Neutrophil (primary cell): ENCODE measurements at regions not wholly inside any gene's neighbourhood (a gene's known extent, or its start where the extent isn't known, plus 50 kb on each side); places are given as distances from the start of the nearest gene placed in this dataset.
"Not testable (repeated sequence)": the region's sequence is repeated elsewhere in the genome, so short reads cannot be mapped to it uniquely, and the experiment has no call there.

Experiments
- H3K27ac ChIP-seq: fragments of 200-600 bp; sonication (generic); 2 replicates; pipeline ENCODE4 v1.5.1; 2016; ENCODE audit warnings: mild to moderate bottlenecking, moderate library complexity
- H3K27me3 ChIP-seq: fragments of 200-600 bp; sonication (generic); 2 replicates; pipeline ENCODE4 v1.6.0; 2016; ENCODE audit warnings: mild to moderate bottlenecking
- H3K36me3 ChIP-seq: fragments of 200-600 bp; sonication (generic); 2 replicates; pipeline ENCODE4 v1.5.1; 2017
- H3K4me1 ChIP-seq, 2 experiments: fragments of 200-600 bp in 1 of 2; sonication (generic) in 1 of 2; 1 replicate in 1 of 2; 2 replicates in 1 of 2; pipeline versions ENCODE4 v1.5.1 to v1.6.1; 2013 to 2016; ENCODE audit warnings: low read depth in 1 of 2, low read length in 1 of 2, mild to moderate bottlenecking in 1 of 2, moderate library complexity in 1 of 2; ENCODE audit not compliant: control insufficient read depth in 1 of 2, insufficient read depth in 1 of 2
- H3K4me3 ChIP-seq, 2 experiments: fragments of 200-600 bp in 1 of 2; sonication (generic) in 1 of 2; 1 replicate in 1 of 2; 2 replicates in 1 of 2; pipeline ENCODE4 v1.5.1; 2013 to 2016; ENCODE audit warnings: low read depth in 1 of 2, low read length in 1 of 2, mild to moderate bottlenecking in 1 of 2, moderate library complexity in 1 of 2
- H3K9me3 ChIP-seq: fragments of 200-600 bp; sonication (generic); 2 replicates; pipeline ENCODE4 v1.5.1; 2016
- TF ChIP-seq, protein P1 (sequence below): fragments of 200-600 bp; sonication (generic); IDR thresholded peaks from 2 replicates; pipeline ENCODE4 v1.5.1; 2016; ENCODE audit warnings: antibody characterized with exemption

DNA sequence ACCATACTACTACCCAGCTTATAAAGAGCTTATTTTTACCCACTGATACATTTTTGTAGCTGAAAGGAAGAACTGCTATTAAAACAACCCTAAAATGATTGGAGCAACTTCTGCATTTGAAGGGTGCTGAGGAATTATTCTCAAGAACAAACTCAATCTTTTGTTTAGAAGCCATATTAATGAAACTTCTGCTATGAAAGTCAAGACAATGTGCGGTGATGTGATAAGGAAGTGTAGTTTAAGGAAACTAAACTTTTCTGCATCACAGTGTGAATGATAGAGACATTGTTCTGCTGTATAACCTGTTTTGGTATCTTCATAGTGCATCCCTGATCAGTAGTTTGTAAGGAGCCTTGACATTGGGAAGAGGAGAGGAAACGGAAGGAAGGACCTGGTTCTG, 408.5 kb downstream of the TMEM38B start:
- H3K4me3 ChIP-seq = no peak overlapping the region
- TF ChIP-seq, protein P1, sequence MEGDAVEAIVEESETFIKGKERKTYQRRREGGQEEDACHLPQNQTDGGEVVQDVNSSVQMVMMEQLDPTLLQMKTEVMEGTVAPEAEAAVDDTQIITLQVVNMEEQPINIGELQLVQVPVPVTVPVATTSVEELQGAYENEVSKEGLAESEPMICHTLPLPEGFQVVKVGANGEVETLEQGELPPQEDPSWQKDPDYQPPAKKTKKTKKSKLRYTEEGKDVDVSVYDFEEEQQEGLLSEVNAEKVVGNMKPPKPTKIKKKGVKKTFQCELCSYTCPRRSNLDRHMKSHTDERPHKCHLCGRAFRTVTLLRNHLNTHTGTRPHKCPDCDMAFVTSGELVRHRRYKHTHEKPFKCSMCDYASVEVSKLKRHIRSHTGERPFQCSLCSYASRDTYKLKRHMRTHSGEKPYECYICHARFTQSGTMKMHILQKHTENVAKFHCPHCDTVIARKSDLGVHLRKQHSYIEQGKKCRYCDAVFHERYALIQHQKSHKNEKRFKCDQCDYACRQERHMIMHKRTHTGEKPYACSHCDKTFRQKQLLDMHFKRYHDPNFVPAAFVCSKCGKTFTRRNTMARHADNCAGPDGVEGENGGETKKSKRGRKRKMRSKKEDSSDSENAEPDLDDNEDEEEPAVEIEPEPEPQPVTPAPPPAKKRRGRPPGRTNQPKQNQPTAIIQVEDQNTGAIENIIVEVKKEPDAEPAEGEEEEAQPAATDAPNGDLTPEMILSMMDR = no peak
- no peak overlapping the region for H3K27ac ChIP-seq
- H3K9me3 ChIP-seq = no peaks in the 10 kb centered on the region
- H3K4me1 ChIP-seq = no peaks in the 10 kb centered on the region
- no peaks in the 10 kb centered on the region for H3K27me3 ChIP-seq
- H3K36me3 ChIP-seq = no peaks in the 10 kb centered on the region

GRCh38 chr9:106104887-106105286, 410.5 kb downstream of the TMEM38B start:
- Histone ChIP-seq H3K4me3 (no peak overlapping the region), H3K36me3 (no peaks in the 10 kb centered on the region), H3K27me3 (no peaks in the 10 kb centered on the region), H3K4me1 (no peaks in the 10 kb centered on the region), H3K9me3 (no peaks in the 10 kb centered on the region), H3K27ac (no peak overlapping the region)
- TF ChIP-seq, protein P1 = no peak

DNA sequence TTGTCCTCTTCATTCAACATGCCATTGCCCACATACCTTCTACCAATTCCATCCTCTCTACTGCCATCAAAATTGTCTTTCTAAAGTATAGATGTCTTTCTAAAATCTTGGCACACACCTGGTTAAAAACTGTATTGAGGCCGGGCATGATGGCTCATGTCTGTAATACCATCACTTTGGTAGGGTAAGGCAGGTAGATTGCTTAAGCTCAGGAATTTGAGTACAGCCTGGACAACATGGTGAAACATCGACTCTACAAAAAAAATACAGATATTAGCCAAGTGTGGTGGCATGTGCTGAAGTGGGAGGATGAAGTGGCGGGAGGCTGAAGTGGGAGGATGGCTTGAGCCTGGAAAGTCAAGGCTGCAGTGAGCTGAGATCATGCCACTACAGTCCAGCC, 412.1 kb downstream of the TMEM38B start:
- no peak overlapping the region for H3K27ac ChIP-seq
- H3K27me3 ChIP-seq = no peaks in the 10 kb centered on the region
- no peaks in the 10 kb centered on the region for H3K36me3 ChIP-seq
- TF ChIP-seq, protein P1 = no peak
- H3K4me1 ChIP-seq = peaks cover 0 to 3% of the 10 kb centered on the region in 2 experiments
- H3K9me3 ChIP-seq = no peaks in the 10 kb centered on the region
- no peak overlapping the region for H3K4me3 ChIP-seq

DNA sequence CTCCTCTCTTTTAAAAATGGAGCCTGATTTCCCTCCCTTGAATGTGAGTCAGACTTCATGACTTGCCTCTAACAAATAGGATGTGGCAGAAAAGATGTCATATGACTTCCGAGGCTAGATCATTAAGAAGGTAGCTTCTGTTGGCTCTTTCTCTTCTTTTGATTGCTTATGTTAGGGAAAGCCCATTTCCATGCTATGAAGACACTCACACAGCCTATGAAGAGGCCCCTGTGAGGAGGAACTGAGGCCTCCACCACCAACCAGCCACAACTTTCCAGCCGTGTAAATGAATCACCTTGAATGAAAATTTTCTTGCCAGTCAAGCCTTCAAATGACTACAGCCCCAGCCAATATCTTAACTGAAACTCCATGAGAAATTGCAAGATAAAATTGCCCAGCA, 413.4 kb downstream of the TMEM38B start:
- H3K9me3 ChIP-seq = no peaks in the 10 kb centered on the region
- TF ChIP-seq, protein P1 = no peak
- peaks cover 2 to 14% of the 10 kb centered on the region in 2 experiments for H3K4me1 ChIP-seq
- H3K4me3 ChIP-seq = no peak overlapping the region
- H3K36me3 ChIP-seq = no peaks in the 10 kb centered on the region
- no peaks in the 10 kb centered on the region for H3K27me3 ChIP-seq
- no peak overlapping the region for H3K27ac ChIP-seq

GRCh38 chr9:106109706-106110105, 415.4 kb downstream of the TMEM38B start:
- not testable (repeated sequence) for H3K27me3 ChIP-seq, H3K27ac ChIP-seq, H3K4me3 ChIP-seq, H3K9me3 ChIP-seq, H3K36me3 ChIP-seq
- H3K4me1 ChIP-seq = peaks cover 6 to 24% of the 10 kb centered on the region in 2 experiments

DNA sequence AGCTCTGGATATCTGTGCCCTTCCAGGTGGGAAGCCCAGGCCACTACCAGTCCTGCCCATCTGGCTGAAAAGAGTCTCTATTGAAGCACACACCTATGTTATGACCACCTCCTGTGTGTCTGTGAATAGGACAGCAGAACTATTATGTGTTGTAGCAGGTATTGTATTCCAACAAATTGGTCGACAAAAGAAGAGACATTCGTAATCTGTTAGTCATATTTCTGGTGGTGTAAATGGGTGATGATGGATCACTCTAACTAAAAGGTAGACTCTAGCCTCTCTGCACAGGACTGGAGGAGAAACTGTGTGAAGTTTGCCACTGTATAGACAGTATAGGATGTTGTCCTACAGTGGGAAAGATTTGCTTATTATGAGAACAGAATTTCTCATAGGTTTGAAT, 416.1 kb downstream of the TMEM38B start:
- Histone ChIP-seq H3K27me3 (no peaks in the 10 kb centered on the region), H3K4me3 (no peak overlapping the region), H3K4me1 (peaks cover 6 to 24% of the 10 kb centered on the region in 2 experiments), H3K27ac (no peak overlapping the region), H3K36me3 (no peaks in the 10 kb centered on the region), H3K9me3 (no peaks in the 10 kb centered on the region)
- TF ChIP-seq, protein P1 = no peak
